Right lobe of liver (tissue), 6 donors: ENCODE measurements at regions not wholly inside any gene's neighbourhood (a gene's known extent, or its start where the extent isn't known, plus 50 kb on each side); places are given as distances from the start of the nearest gene placed in this dataset.

ENCODE experiments used
- ATAC-seq, 4 donors: fragments of 200-7000 bp; cut with Tn5 transposase; one replicate each; pipeline ENCODE4 v1.9.1; 2020; ENCODE audit warnings: mild to moderate bottlenecking in 4 of 4, moderate library complexity in 4 of 4
- DNase-seq, 3 donors: peaks; one replicate each; pipeline ENCODE4 v3.0.0-alpha.2; 2020
- H3K27ac ChIP-seq, 3 donors: fragments of 200-600 bp; one replicate each; pipeline ENCODE4 v1.8.0; 2022
- H3K27me3 ChIP-seq, 2 donors: fragments of 200-600 bp; one replicate each; pipeline ENCODE4 v1.8.0; 2022
- H3K36me3 ChIP-seq, 4 donors: fragments of 200-600 bp; sonication (generic) in 1 of 4; one replicate each; pipeline versions ENCODE4 v1.5.1 to v1.8.0; 2017 to 2022; ENCODE audit warnings: control low read depth in 1 of 4
- H3K4me1 ChIP-seq, 4 donors: fragments of 200-600 bp; sonication (generic) in 1 of 4; one replicate each; pipeline versions ENCODE4 v1.5.1 to v1.8.0; 2017 to 2022; ENCODE audit warnings: control low read depth in 1 of 4
- H3K4me3 ChIP-seq, 3 donors: fragments of 200-600 bp; one replicate each; pipeline ENCODE4 v1.8.0; 2022
- H3K9me3 ChIP-seq, 4 donors: fragments of 200-600 bp; sonication (generic) in 1 of 4; one replicate each; pipeline versions ENCODE4 v1.5.1 to v1.8.0; 2017 to 2022; ENCODE audit warnings: control low read depth in 1 of 4
- POLR2A ChIP-seq: fragments of 450-650 bp; IDR thresholded peaks from one replicate; pipeline ENCODE4 v1.6.1; 2017; ENCODE audit warnings: antibody characterized with exemption, mild to moderate bottlenecking
- WGBS: methylation state at CpG from one replicate; pipeline ENCODE4 v1.1.6; 2018; ENCODE audit warnings: low coverage, low lambda C conversion rate; ENCODE audit not compliant: insufficient coverage; ENCODE audit errors: missing lambda C conversion rate; 5-methylcytosine and 5-hydroxymethylcytosine counted together
- intact Hi-C, 2 donors: fragments of 100-400 bp; cut with DNase I; formaldehyde crosslinking; loops; one replicate each; pipeline versions ENCODE4 v1.11.2 to v1.14.1; 2022
- TF ChIP-seq, protein P1 (sequence below), 4 donors: fragments of 200-600 bp in 3 of 4; fragments of 450-650 bp in 1 of 4; IDR thresholded peaks; one replicate each; pipeline versions ENCODE4 v1.5.1 to v1.8.0; 2016 to 2022; ENCODE audit warnings: antibody characterized with exemption in 4 of 4, mild to moderate bottlenecking in 2 of 4
- donor health status: DM: no; HTN: yes; CAD: no.
- donor health status: DM: no; HTN: no; CAD: no.
- donor health status: DM: no; HTN: no; CAD: no.
- donor health status: DM: no; HTN: yes; CAD: no.
- donor health status: DM: no; HTN: yes; CAD: no.

DNA sequence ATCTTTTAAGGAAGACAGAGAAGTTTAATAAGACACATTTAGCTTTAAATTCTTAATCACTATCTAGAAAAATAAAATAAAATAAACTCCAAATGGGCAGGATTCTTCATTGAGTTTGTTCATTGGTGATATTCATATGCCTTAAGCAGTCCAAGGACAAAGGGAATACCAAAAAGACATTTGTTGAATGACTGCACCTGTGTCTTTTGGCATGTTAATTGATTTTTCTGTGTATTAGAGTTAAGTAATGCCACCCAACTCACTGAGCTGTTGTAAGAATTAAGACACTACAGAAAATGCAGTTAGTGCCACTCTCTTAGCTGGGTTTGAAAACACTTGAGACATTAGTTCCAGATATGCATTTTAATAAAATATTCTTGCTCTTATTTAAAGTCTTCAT lies 683.6 kb upstream of the ROBO1 start:
- DNase-seq, result no peak
- intact Hi-C loops, result no loop called here
- Histone ChIP-seq H3K36me3 (no peaks in the 10 kb centered on the region), H3K4me3 (no peak overlapping the region), H3K27me3 (no peaks in the 10 kb centered on the region), H3K9me3 (no peaks in the 10 kb centered on the region), H3K27ac (no peak overlapping the region), H3K4me1 (no peaks in the 10 kb centered on the region)
- ATAC-seq, result no peak
- TF ChIP-seq POLR2A, result no peak
- TF ChIP-seq, protein P1, sequence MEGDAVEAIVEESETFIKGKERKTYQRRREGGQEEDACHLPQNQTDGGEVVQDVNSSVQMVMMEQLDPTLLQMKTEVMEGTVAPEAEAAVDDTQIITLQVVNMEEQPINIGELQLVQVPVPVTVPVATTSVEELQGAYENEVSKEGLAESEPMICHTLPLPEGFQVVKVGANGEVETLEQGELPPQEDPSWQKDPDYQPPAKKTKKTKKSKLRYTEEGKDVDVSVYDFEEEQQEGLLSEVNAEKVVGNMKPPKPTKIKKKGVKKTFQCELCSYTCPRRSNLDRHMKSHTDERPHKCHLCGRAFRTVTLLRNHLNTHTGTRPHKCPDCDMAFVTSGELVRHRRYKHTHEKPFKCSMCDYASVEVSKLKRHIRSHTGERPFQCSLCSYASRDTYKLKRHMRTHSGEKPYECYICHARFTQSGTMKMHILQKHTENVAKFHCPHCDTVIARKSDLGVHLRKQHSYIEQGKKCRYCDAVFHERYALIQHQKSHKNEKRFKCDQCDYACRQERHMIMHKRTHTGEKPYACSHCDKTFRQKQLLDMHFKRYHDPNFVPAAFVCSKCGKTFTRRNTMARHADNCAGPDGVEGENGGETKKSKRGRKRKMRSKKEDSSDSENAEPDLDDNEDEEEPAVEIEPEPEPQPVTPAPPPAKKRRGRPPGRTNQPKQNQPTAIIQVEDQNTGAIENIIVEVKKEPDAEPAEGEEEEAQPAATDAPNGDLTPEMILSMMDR (IDR thresholded peaks at IDR 0.05), result no peak

DNA sequence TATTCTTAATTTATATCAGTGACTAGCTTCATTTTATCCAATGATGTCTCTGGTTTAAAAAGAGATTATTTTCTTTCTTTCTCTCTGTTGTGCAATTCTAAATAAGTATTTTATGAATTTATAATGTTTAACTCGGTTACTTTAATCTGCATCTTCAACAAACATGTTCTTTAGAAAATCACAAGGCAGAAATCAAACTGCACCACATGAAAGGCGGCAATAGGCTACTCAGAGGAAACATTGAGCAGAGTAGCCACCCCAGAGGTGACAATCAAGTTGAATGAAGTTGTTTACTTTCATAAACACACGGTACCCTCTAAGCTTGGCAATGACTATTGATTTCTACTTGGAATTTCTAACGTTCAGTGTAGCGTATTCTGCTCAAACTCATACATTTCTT lies 677.8 kb upstream of the ROBO1 start:
- Histone ChIP-seq H3K4me3 (no peak overlapping the region), H3K9me3 (no peaks in the 10 kb centered on the region), H3K27ac (no peak overlapping the region), H3K27me3 (no peaks in the 10 kb centered on the region), H3K36me3 (no peaks in the 10 kb centered on the region), H3K4me1 (no peaks in the 10 kb centered on the region)
- ATAC-seq, result no peak
- no peak for TF ChIP-seq POLR2A
- TF ChIP-seq, protein P1 (IDR thresholded peaks at IDR 0.05), result no peak
- no peak for DNase-seq
- 38% methylated on average over 5 of the region's 5 CpGs for WGBS
- intact Hi-C loops, result no loop called here

DNA sequence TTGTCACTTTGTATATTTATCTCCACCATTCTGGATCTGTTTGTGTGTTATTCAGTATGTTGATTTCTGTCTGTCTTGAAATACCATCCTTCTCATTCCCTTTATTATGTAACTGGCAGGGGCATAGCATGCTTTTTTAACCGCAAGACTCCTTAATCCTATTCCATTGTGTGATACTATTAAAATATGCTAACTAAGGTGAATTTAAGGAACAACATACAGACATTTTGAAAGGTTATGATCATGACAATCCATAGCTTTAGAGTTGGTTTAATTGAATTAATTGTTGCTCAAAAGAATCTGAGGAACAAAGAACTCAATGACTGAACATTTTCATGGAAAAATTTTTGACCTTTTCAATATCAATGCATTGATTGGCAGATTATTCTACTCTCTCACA lies 677.3 kb upstream of the ROBO1 start:
- Histone ChIP-seq H3K4me1 (no peaks in the 10 kb centered on the region), H3K27me3 (no peaks in the 10 kb centered on the region), H3K4me3 (no peak overlapping the region), H3K36me3 (no peaks in the 10 kb centered on the region), H3K9me3 (no peaks in the 10 kb centered on the region), H3K27ac (no peak overlapping the region)
- DNase-seq (no peak), ATAC-seq (no peak)
- intact Hi-C loops, result no loop called here
- no peak for TF ChIP-seq POLR2A
- TF ChIP-seq, protein P1 (IDR thresholded peaks at IDR 0.05), result no peak
- WGBS, result 73% methylated on average over 1 of the region's 1 CpG

DNA sequence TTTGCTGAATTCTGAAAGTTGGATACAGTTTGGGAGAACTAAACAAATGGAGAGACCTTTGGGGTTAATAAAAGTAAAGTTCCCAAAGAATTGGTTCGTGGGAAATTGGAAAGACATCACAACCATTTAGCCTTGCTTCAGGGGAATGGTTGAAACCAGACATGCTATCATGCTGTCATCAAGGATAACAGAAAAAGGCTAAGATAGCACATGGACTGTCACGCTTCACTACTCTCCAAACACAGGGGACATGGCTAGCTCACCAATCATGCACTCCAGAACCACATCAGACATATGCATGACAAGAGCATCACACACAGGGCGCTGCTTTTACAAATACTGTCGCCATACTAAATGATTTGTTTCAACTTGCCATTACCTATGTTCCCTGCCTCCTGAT lies 671.7 kb upstream of the ROBO1 start:
- TF ChIP-seq, protein P1 (IDR thresholded peaks at IDR 0.05), result no peak
- no peak for TF ChIP-seq POLR2A
- intact Hi-C loops, result no loop called here
- 50% methylated on average over 3 of the region's 4 CpGs for WGBS
- no peak overlapping the region for H3K27ac ChIP-seq
- H3K9me3 ChIP-seq, result no peaks in the 10 kb centered on the region
- H3K27me3 ChIP-seq, result no peaks in the 10 kb centered on the region
- ATAC-seq (no peak), DNase-seq (no peak)
- H3K4me3 ChIP-seq, result no peak overlapping the region
- H3K36me3 ChIP-seq, result no peaks in the 10 kb centered on the region
- H3K4me1 ChIP-seq, result no peaks in the 10 kb centered on the region

DNA sequence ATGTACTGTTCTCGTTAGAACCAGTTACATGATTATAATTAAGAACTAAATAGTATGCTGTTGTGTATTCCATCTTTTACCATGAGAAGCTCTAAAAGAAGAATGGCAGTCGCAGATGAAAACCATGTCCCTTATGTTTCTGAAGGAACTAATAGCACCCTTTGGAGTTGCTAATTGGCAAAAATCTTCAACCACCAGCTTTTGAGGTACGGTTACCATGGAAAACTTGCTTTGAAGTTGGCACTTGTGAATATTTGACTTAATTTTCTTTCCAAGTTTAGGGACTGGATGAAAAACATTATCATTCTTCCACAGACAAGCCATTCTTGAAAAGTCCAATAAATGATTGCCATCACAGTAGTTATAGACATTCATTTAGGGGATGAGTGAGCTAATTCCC lies 666.6 kb upstream of the ROBO1 start:
- Histone ChIP-seq H3K4me1 (no peaks in the 10 kb centered on the region), H3K36me3 (no peaks in the 10 kb centered on the region), H3K27ac (no peak overlapping the region), H3K9me3 (no peaks in the 10 kb centered on the region), H3K27me3 (no peaks in the 10 kb centered on the region), H3K4me3 (no peak overlapping the region)
- no peak for ATAC-seq
- TF ChIP-seq, protein P1 (IDR thresholded peaks at IDR 0.05), result no peak
- no peak for TF ChIP-seq POLR2A
- WGBS, result 40% methylated on average over 3 of the region's 3 CpGs
- no peak for DNase-seq
- intact Hi-C loops, result no loop called here
